Thyroid gland (tissue), 4 donors: ENCODE measurements at regions not wholly inside any gene's neighbourhood (a gene's known extent, or its start where the extent isn't known, plus 50 kb on each side); places are given as distances from the start of the nearest gene placed in this dataset.

Experiments
- POLR2A ChIP-seq, 2 donors: fragments of 450-650 bp; IDR thresholded peaks; one replicate each; pipeline ENCODE4 v1.6.1; 2017; ENCODE audit warnings: antibody characterized with exemption in 2 of 2, mild to moderate bottlenecking in 2 of 2, moderate library complexity in 1 of 2
- TF ChIP-seq, protein P1 (sequence below), 6 experiments: fragments of 200-600 bp in 3 of 6; fragments of 450-650 bp in 3 of 6; sonication (generic) in 3 of 6; IDR thresholded peaks; one replicate each; pipeline ENCODE4 v1.5.1; 2016 to 2019; ENCODE audit warnings: antibody characterized with exemption in 6 of 6, mild to moderate bottlenecking in 2 of 6, inconsistent platforms in 1 of 6, moderate library complexity in 1 of 6

DNA sequence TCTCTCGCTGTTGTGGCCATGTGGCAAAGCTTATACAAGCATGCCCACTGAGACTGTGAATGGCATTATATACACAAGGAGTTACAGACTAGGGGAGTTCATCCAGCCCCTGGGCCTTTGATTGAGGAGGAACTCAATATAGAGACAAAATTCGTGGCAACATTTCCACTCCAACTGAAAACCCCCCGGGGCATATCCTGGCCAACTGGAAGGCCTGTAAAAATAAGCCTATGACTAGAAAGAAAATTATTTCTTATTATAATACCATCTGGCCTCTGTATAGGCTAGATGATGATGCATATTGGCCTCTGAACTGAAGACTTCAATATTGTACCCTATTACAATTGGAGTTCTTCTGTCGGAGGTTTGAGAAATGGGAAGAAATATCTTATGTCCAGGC is 175.5 kb upstream of the GJE1 start:
- TF ChIP-seq, protein P1, sequence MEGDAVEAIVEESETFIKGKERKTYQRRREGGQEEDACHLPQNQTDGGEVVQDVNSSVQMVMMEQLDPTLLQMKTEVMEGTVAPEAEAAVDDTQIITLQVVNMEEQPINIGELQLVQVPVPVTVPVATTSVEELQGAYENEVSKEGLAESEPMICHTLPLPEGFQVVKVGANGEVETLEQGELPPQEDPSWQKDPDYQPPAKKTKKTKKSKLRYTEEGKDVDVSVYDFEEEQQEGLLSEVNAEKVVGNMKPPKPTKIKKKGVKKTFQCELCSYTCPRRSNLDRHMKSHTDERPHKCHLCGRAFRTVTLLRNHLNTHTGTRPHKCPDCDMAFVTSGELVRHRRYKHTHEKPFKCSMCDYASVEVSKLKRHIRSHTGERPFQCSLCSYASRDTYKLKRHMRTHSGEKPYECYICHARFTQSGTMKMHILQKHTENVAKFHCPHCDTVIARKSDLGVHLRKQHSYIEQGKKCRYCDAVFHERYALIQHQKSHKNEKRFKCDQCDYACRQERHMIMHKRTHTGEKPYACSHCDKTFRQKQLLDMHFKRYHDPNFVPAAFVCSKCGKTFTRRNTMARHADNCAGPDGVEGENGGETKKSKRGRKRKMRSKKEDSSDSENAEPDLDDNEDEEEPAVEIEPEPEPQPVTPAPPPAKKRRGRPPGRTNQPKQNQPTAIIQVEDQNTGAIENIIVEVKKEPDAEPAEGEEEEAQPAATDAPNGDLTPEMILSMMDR (IDR thresholded peaks at IDR 0.05): no peak
- no peak for TF ChIP-seq POLR2A (IDR thresholded peaks at IDR 0.05)
